ENCODE measurements at regions not wholly inside any gene's neighbourhood (a gene's known extent, or its start where the extent isn't known, plus 50 kb on each side); places are given as distances from the start of the nearest gene placed in this dataset.

DNA sequence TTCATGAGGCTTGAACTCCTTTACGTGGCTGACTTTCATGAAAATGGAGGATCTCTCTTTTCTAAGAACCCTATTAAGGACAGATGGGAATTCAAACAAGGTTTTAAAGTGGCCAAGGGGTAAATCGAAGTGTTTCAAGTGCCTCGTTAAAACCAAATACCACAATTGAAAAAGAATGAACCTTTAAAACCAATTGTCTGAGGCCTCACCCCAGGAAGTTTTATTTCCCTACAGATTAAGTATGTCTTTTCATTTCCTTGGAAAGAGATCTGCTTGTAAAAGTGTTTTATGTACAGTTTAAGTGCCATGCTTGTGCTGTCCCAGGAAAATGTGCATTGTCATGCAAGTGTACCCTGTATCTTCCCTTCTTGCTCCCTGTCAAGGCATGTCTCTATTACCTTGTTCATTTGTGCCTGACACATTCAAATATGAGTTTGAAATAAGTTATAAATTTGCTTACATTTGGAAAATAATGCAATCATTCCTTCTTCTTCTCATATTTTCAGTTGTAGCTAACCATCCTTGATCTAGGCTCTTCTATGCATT, 138.7 kb downstream of the ZPLD1 start:
- H3K9me3 Mint-ChIP-seq: no peaks in the 10 kb centered on the region
- DNase-seq (ENCODE audit: low spot score in 2 of 2): no peak
- H3K27ac Mint-ChIP-seq (ENCODE audit: low read depth): no peak overlapping the region
- no peaks in the 10 kb centered on the region for H3K4me1 Mint-ChIP-seq
- ATAC-seq (replicated peaks; ENCODE audit: extremely low read depth, poor library complexity, severe bottlenecking): no peak
- peaks cover 16% of the 10 kb centered on the region for H3K27me3 Mint-ChIP-seq
- H3K4me3 Mint-ChIP-seq: no peak overlapping the region
- H3K36me3 Mint-ChIP-seq (ENCODE audit: insufficient read depth): no peaks in the 10 kb centered on the region

DNA sequence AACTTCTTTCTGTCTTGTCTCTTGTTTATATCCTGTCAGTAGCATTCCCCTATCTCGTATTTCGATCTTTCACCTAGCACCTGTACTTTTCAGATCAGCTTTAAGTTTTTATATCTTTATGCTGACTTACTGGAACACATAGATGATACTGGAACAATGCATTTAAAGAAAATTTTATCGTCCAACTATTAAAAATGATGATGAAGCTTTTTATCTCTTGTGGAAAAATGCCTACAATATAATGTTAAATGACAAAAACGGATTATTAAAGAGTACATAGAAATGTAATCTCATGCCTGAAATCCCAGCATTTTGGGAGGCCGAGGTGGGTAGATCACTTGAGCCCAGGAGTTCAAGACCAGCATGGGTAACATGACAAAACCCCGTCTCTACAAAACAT, 139.5 kb downstream of the ZPLD1 start:
- Mint-ChIP-seq H3K4me3 (no peak overlapping the region), H3K36me3 (ENCODE audit: insufficient read depth) (no peaks in the 10 kb centered on the region), H3K27ac (ENCODE audit: low read depth) (no peak overlapping the region), H3K4me1 (no peaks in the 10 kb centered on the region), H3K9me3 (no peaks in the 10 kb centered on the region), H3K27me3 (peaks cover 16% of the 10 kb centered on the region)
- DNase-seq (ENCODE audit: low spot score in 2 of 2) (no peak), ATAC-seq (replicated peaks; ENCODE audit: extremely low read depth, poor library complexity, severe bottlenecking) (no peak)

DNA sequence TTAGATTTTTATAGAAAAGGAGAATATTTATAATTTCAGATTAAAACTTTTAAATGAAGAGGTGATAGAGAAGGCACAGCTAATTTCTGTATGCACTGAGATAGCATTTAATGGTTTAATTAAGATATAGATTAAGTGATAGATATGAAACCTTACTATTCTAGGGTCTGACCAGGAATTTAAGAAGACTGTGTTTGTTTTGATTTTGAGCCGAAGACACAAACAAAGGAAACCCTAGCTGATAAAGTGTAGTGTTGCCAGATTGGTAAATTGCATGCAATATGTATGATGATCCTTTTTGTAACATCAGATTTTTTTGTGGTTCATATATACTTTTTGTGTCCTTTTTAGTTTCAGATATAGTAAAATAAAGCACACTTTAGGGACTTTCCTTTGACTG, 141.8 kb downstream of the ZPLD1 start:
- no peak overlapping the region for H3K4me3 Mint-ChIP-seq
- DNase-seq (ENCODE audit: low spot score in 2 of 2): no peak
- H3K4me1 Mint-ChIP-seq: no peaks in the 10 kb centered on the region
- no peaks in the 10 kb centered on the region for H3K36me3 Mint-ChIP-seq (ENCODE audit: insufficient read depth)
- H3K9me3 Mint-ChIP-seq: no peaks in the 10 kb centered on the region
- H3K27me3 Mint-ChIP-seq: peaks cover 22% of the 10 kb centered on the region
- H3K27ac Mint-ChIP-seq (ENCODE audit: low read depth): no peak overlapping the region
- no peak for ATAC-seq (replicated peaks; ENCODE audit: extremely low read depth, poor library complexity, severe bottlenecking)

DNA sequence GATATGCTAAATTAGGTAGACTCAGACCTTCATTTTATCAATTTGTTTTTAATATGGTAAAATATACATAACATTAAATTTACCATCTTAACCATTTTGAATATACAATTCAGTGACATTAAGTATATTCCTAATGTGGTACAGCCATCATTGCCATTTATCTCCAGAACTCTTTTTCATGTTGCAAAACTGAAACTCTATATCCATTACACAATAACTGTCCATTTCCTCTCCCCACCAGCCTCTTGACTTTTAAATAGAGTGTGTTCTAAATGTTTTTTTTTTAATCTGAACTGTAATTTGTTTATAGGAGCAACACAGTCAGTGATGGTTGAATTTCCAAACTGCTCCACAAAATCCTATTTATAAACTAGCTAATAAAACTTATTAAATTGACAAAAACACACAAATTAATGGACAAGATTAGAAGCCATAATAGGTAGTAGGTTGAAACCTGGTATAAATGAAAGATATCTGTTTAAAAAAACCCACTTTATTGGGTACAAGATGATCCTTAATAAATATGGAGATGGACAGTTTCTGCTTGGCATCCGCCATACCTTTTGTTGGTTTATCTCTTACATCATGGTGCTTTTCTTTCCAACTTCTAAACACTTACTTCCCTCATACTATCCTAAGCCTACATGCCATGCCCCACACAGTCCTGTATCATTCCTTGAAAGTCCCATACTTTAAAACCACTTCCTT, 142.4 kb downstream of the ZPLD1 start:
- H3K9me3 Mint-ChIP-seq: no peaks in the 10 kb centered on the region
- H3K36me3 Mint-ChIP-seq (ENCODE audit: insufficient read depth): no peaks in the 10 kb centered on the region
- H3K27me3 Mint-ChIP-seq: peaks cover 23% of the 10 kb centered on the region
- DNase-seq (ENCODE audit: low spot score in 2 of 2): no peak
- H3K4me3 Mint-ChIP-seq: no peak overlapping the region
- no peak for ATAC-seq (replicated peaks; ENCODE audit: extremely low read depth, poor library complexity, severe bottlenecking)
- no peak overlapping the region for H3K27ac Mint-ChIP-seq (ENCODE audit: low read depth)
- no peaks in the 10 kb centered on the region for H3K4me1 Mint-ChIP-seq

DNA sequence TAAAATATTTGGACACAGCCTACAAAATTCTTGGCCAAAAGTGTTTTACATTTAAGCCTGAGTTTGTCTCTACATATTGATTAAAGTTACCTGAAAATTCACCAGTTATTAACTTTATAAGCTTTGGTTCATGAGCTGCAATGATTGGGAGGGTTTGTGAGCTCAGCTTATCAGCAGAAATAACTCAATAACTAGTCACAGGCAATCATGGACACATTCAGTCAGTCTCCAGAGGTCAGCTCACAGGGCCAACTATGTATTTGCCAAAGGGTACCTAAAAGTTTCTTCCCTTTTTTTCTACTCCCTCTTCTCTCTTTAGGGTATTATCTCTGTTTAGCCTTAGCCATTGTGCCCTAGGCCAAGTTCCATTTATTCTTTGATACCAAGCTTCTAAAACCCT, 145.9 kb downstream of the ZPLD1 start:
- no peak overlapping the region for H3K4me3 Mint-ChIP-seq
- H3K9me3 Mint-ChIP-seq: no peaks in the 10 kb centered on the region
- no peaks in the 10 kb centered on the region for H3K36me3 Mint-ChIP-seq (ENCODE audit: insufficient read depth)
- H3K4me1 Mint-ChIP-seq: no peaks in the 10 kb centered on the region
- peaks cover 11% of the 10 kb centered on the region for H3K27me3 Mint-ChIP-seq
- DNase-seq (ENCODE audit: low spot score in 2 of 2) (no peak), ATAC-seq (replicated peaks; ENCODE audit: extremely low read depth, poor library complexity, severe bottlenecking) (no peak)
- no peak overlapping the region for H3K27ac Mint-ChIP-seq (ENCODE audit: low read depth)

DNA sequence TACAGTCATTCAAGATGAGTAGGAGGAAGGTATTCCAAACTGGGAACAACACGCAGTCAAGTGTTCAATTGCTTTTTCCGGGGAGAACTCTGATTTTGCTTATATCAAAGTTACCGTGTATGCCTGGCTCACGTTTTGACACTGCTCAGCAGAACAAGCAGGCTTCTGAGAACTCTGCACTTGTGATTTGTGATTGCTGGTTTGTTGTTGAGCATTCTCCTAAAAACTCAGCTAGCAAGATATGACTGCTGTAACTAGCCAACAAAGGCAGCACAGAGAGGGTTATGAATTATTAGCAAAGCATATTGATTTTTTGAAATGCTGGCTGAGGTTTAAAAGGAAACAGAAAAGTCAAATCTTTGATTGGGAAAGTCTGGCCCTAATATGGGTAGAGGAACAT, 151.7 kb downstream of the ZPLD1 start:
- no peak overlapping the region for H3K4me3 Mint-ChIP-seq
- H3K36me3 Mint-ChIP-seq (ENCODE audit: insufficient read depth): no peaks in the 10 kb centered on the region
- H3K4me1 Mint-ChIP-seq: no peaks in the 10 kb centered on the region
- no peak for ATAC-seq (replicated peaks; ENCODE audit: extremely low read depth, poor library complexity, severe bottlenecking)
- no peaks in the 10 kb centered on the region for H3K9me3 Mint-ChIP-seq
- no peak overlapping the region for H3K27ac Mint-ChIP-seq (ENCODE audit: low read depth)
- no peak for DNase-seq (ENCODE audit: low spot score in 2 of 2)
- H3K27me3 Mint-ChIP-seq: peaks cover 7% of the 10 kb centered on the region

DNA sequence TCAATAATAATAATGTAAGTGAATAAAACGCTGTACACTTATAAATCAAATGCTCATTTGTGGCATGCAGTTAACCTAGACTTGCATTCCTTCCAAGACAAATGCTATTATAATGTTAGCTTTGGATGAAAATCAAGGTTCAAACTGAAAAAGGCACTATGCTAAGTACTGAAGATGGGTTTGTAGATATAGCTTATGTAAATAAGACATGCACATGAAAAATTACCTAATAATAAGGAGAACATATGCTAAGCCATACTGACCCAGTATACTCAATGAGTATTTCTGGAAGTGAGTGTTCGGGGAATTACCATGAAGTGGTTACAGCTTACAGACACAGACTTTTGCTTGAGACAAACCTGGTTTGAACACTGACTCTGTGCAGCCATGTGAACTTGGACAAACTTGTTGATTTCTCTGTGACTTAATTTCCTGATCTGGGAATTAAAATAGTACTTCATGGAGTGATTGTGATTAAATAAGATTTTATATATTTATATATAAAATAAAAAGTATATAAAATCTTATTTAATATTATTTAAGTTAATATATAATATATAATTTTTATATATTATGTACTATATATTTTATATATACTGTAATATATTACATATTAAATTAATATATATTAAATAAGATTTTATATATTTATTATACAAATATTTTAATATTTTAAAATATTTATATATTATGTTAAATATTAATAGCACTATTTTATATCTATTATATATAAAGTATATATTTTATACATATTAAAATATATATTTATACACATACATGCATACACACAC, 159.2 kb downstream of the ZPLD1 start:
- DNase-seq (ENCODE audit: low spot score in 2 of 2): no peak
- no peaks in the 10 kb centered on the region for H3K27me3 Mint-ChIP-seq
- peaks cover 6% of the 10 kb centered on the region for H3K9me3 Mint-ChIP-seq

DNA sequence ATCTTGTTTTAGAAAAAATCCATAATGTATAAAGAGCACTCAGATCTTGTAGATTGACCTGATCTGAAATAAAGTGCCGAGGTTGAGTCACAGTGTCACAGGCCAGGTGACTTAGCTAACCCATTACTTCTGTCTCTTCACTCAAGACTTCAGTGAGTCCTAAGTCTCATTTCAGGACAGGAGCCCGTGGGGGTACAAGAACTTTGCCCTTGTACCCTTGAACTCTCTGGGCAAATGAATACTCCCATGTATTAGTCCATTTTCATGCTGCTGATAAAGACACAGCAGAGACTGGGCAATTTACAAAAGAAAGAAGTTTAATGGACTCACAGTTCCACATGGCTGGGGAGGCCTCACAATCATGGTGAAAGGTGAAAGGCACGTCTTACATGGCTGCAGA, 160.2 kb downstream of the ZPLD1 start:
- no peak overlapping the region for H3K27ac Mint-ChIP-seq (ENCODE audit: low read depth)
- DNase-seq (ENCODE audit: low spot score in 2 of 2): no peak
- no peaks in the 10 kb centered on the region for H3K4me1 Mint-ChIP-seq
- ATAC-seq (replicated peaks; ENCODE audit: extremely low read depth, poor library complexity, severe bottlenecking): no peak
- no peaks in the 10 kb centered on the region for H3K27me3 Mint-ChIP-seq
- no peaks in the 10 kb centered on the region for H3K36me3 Mint-ChIP-seq (ENCODE audit: insufficient read depth)
- no peak overlapping the region for H3K4me3 Mint-ChIP-seq
- H3K9me3 Mint-ChIP-seq: peaks cover 6% of the 10 kb centered on the region

More for the DNA sequence above, 159.2 kb downstream of the ZPLD1 start:
- Mint-ChIP-seq H3K4me1 (no peaks in the 10 kb centered on the region), H3K36me3 (ENCODE audit: insufficient read depth) (no peaks in the 10 kb centered on the region), H3K27ac (ENCODE audit: low read depth) (no peak overlapping the region), H3K4me3 (no peak overlapping the region)
- ATAC-seq (replicated peaks; ENCODE audit: extremely low read depth, poor library complexity, severe bottlenecking): no peak

DNA sequence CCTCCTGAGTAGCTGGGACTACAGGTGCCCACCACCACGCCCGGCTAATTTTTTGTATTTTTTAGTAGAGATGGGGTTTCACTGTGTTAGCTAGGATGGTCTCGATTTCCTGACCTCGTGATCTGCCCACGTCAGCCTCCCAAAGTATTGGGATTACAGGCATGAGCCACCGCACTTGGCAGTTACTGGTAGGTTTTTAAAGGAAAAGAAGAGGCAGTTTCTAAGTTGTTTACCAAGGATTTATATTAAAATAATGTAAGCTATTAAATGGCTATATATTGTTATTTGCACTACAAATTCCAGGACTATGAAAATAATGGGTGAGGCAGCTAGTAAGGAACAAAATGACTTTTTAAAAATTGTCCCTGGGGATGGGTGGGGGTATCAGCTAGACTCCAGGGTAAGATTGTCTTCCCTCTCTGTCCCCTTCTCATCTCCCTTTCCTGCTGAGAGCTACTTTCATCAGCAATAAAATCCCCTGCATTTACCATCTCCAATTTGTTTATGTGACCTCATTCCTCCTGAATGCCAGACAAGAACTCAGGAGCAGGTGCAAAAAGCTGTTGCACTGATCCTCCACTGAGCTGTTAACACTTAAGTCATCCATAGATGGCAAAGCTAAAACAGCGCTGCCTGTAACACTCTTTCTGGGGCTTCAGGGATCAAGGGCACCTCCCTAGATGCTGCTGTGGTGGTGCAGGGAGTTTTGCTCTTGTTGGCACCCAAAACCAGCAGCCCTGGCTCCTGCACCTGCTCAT, 165.2 kb downstream of the ZPLD1 start:
- H3K4me1 Mint-ChIP-seq: no peaks in the 10 kb centered on the region
- ATAC-seq (replicated peaks; ENCODE audit: extremely low read depth, poor library complexity, severe bottlenecking): no peak
- no peak overlapping the region for H3K4me3 Mint-ChIP-seq
- no peaks in the 10 kb centered on the region for H3K9me3 Mint-ChIP-seq
- H3K36me3 Mint-ChIP-seq (ENCODE audit: insufficient read depth): no peaks in the 10 kb centered on the region
- H3K27me3 Mint-ChIP-seq: no peaks in the 10 kb centered on the region
- H3K27ac Mint-ChIP-seq (ENCODE audit: low read depth): no peak overlapping the region
- DNase-seq (ENCODE audit: low spot score in 2 of 2): no peak

DNA sequence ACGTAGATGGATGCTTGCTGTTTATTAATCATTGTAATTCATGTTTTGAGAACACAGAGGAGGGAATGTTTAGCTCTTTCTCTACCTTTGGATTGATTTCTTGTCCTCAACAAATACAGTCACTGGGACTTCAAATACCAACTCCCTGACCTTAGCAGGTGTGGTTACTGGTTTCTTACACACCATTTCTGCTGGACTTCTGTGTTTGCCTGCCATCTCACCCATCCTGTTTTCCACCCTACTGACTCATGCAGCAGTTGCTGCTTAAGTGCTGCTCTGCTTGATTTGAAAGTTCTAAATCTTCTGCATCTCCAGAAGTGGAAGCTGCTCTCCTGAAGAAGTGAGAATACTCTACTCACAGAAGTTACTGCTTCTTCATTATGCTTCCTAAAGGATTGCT, 170.3 kb downstream of the ZPLD1 start:
- Mint-ChIP-seq H3K36me3 (ENCODE audit: insufficient read depth) (no peaks in the 10 kb centered on the region), H3K9me3 (no peaks in the 10 kb centered on the region), H3K27ac (ENCODE audit: low read depth) (no peak overlapping the region), H3K4me1 (no peaks in the 10 kb centered on the region), H3K27me3 (no peaks in the 10 kb centered on the region), H3K4me3 (no peak overlapping the region)
- no peak for DNase-seq (ENCODE audit: low spot score in 2 of 2)
- no peak for ATAC-seq (replicated peaks; ENCODE audit: extremely low read depth, poor library complexity, severe bottlenecking)

DNA sequence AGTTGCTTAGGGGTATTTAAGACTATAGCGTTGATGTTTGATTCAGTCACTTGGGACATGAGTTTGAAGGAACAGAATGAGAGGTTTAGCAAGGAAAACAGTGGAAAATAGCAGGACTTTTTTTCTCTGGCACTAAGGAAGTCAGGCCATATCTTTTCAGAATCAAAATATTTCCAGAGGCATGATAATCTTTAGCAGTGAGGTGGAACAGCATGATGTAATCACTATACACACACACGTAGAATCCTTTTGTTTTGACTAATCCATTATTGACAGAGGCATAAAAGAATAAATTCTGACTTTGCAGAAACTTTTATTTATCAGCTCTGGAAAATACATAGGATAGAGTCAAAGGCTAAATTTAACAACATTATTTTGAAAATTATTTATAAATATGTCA, 174.1 kb downstream of the ZPLD1 start:
- Mint-ChIP-seq H3K4me1 (no peaks in the 10 kb centered on the region), H3K9me3 (no peaks in the 10 kb centered on the region), H3K4me3 (no peak overlapping the region), H3K27me3 (no peaks in the 10 kb centered on the region), H3K36me3 (ENCODE audit: insufficient read depth) (no peaks in the 10 kb centered on the region), H3K27ac (ENCODE audit: low read depth) (no peak overlapping the region)
- DNase-seq (ENCODE audit: low spot score in 2 of 2) (no peak), ATAC-seq (replicated peaks; ENCODE audit: extremely low read depth, poor library complexity, severe bottlenecking) (no peak)

DNA sequence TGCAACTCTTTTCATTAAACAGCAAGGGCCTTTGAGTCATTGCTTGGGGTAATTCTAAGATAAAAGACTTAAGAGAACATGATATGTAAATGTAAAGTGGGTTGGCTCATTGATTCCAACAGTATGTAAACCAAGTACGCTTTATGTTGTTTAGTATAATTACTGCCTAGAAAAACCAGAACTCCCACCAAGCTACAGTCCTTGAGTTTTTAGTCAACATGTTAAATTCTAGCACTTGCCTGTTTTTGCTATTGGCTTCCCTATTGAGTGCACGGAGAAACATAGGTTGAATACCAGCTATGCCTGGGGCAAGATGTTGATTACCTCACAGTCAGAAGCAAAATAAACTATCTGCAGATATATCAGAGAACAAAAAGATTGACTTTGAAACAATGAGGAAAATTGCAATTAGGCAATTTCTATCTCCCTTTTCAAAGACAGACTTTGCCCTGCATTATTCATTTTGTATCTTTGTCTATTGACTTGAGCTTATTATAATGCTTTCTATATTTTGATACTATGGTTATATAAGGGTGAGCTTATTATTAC, 179.3 kb downstream of the ZPLD1 start:
- no peak for ATAC-seq (replicated peaks; ENCODE audit: extremely low read depth, poor library complexity, severe bottlenecking)
- no peak for DNase-seq (ENCODE audit: low spot score in 2 of 2)
- Mint-ChIP-seq H3K9me3 (no peaks in the 10 kb centered on the region), H3K27me3 (peaks cover 8% of the 10 kb centered on the region), H3K4me3 (no peak overlapping the region), H3K4me1 (no peaks in the 10 kb centered on the region), H3K36me3 (ENCODE audit: insufficient read depth) (no peaks in the 10 kb centered on the region), H3K27ac (ENCODE audit: low read depth) (no peak overlapping the region)
